ENCODE measurements at regions not wholly inside any gene's neighbourhood (a gene's known extent, or its start where the extent isn't known, plus 50 kb on each side); places are given as distances from the start of the nearest gene placed in this dataset.

DNA sequence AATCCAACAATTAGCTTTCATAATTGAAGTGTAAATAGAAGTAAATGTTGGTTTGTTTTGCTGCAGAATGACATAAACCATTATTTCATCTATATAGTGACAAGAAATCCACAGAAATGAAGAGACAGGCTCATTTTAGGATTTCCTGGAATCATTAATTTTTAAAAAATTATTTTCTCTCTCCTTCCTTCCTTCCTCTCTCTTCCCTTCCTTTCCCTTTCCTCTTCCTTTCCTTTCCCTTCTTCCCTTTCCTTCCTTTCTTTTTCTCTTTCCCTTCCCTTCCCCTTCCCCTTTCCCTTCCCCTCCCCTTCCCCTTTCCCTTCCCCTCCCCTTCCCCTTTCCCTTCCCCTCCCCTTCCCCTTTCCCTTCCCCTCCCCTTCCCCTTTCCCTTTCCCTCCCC, 51.2 kb upstream of the KMT2C start:
- ATAC-seq (no peak), DNase-seq (no peak)
- in situ Hi-C loops (cut with MboI; ENCODE audit: low sequenced_read_pairs in 4 of 4), result no loop called here

DNA sequence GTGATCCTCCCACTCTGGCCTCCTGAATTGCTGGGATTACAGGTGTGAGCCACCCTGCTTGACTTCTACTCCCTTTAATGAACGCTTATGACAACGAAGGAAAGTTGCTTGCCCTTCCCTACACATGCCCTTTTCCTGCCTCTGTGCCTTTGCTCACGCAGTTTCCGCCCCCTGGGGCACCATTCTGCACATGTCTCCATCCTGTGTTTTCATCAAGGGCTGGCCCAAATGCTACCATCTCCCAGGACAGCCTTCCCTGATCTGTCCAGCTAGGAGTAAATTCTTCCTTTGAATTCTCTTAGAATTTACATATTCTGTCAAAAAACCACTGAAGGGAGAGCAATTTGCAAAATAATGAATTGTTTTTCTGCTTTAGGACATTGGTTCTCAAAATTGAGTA, 50.0 kb upstream of the KMT2C start:
- Histone ChIP-seq H3K36me3 (no peaks in the 10 kb centered on the region), H3K27me3 (no peaks in the 10 kb centered on the region), H3K4me3 (no peak overlapping the region), H3K27ac (no peak overlapping the region), H3K4me1 (no peaks in the 10 kb centered on the region), H3K9me3 (no peaks in the 10 kb centered on the region)
- DNase-seq, result no peak
- in situ Hi-C loops (cut with MboI; ENCODE audit: low sequenced_read_pairs in 4 of 4), result no loop called here
- intact Hi-C loops (cut with DNase I; ENCODE audit: low total_unique reads), result no loop called here
- no peak for ATAC-seq
- TF ChIP-seq, protein P1, sequence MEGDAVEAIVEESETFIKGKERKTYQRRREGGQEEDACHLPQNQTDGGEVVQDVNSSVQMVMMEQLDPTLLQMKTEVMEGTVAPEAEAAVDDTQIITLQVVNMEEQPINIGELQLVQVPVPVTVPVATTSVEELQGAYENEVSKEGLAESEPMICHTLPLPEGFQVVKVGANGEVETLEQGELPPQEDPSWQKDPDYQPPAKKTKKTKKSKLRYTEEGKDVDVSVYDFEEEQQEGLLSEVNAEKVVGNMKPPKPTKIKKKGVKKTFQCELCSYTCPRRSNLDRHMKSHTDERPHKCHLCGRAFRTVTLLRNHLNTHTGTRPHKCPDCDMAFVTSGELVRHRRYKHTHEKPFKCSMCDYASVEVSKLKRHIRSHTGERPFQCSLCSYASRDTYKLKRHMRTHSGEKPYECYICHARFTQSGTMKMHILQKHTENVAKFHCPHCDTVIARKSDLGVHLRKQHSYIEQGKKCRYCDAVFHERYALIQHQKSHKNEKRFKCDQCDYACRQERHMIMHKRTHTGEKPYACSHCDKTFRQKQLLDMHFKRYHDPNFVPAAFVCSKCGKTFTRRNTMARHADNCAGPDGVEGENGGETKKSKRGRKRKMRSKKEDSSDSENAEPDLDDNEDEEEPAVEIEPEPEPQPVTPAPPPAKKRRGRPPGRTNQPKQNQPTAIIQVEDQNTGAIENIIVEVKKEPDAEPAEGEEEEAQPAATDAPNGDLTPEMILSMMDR (IDR thresholded peaks at IDR 0.05 in 4 of 5, conservative IDR thresholded peaks at IDR 0.05 in 1 of 5), result no peak
- no peak for TF ChIP-seq POLR2A (IDR thresholded peaks at IDR 0.05)

More for the DNA sequence above, 51.2 kb upstream of the KMT2C start:
- H3K27me3 ChIP-seq, result no peaks in the 10 kb centered on the region
- no peaks in the 10 kb centered on the region for H3K9me3 ChIP-seq
- intact Hi-C loops (cut with DNase I; ENCODE audit: low total_unique reads), result no loop called here
- H3K36me3 ChIP-seq, result no peaks in the 10 kb centered on the region
- H3K27ac ChIP-seq, result no peak overlapping the region
- TF ChIP-seq, protein P1 (IDR thresholded peaks at IDR 0.05 in 4 of 5, conservative IDR thresholded peaks at IDR 0.05 in 1 of 5), result no peak
- no peak for TF ChIP-seq POLR2A (IDR thresholded peaks at IDR 0.05)
- H3K4me1 ChIP-seq, result no peaks in the 10 kb centered on the region
- no peak overlapping the region for H3K4me3 ChIP-seq
